Neural progenitor cell (in vitro differentiated cells): ENCODE measurements at regions not wholly inside any gene's neighbourhood (a gene's known extent, or its start where the extent isn't known, plus 50 kb on each side); places are given as distances from the start of the nearest gene placed in this dataset.
A peak's percentile ranks its signal among the peaks of the same experiment; 100 is the strongest.

Experiments used
- DNase-seq: peaks from one replicate; pipeline ENCODE4 v3.0.0-alpha.2; 2016; ENCODE audit warnings: low spot score
- H2AFZ ChIP-seq: fragments of 200-600 bp; sonication (generic); replicated peaks from 2 replicates; pipeline ENCODE4 v1.6.1; 2016; ENCODE audit warnings: antibody characterized with exemption
- H3F3A ChIP-seq: fragments of 200-600 bp; sonication (generic); 2 replicates; pipeline ENCODE4 v1.6.1; 2016; ENCODE audit warnings: antibody characterized with exemption, low read depth
- H3K27ac ChIP-seq: fragments of 200-600 bp; sonication (generic); 2 replicates; pipeline ENCODE4 v1.5.1; 2016; ENCODE audit warnings: mild to moderate bottlenecking
- H3K27me3 ChIP-seq: fragments of 200-600 bp; sonication (generic); 2 replicates; pipeline ENCODE4 v1.6.1; 2016; ENCODE audit warnings: mild to moderate bottlenecking, moderate library complexity
- H3K36me3 ChIP-seq: fragments of 200-600 bp; sonication (generic); 2 replicates; pipeline ENCODE4 v1.5.1; 2016
- H3K4me1 ChIP-seq: fragments of 200-600 bp; sonication (generic); 2 replicates; pipeline ENCODE4 v1.6.1; 2016; ENCODE audit warnings: mixed run types
- H3K4me2 ChIP-seq: fragments of 200-600 bp; sonication (generic); 2 replicates; pipeline ENCODE4 v1.6.1; 2016
- H3K4me3 ChIP-seq: fragments of 200-600 bp; sonication (generic); 2 replicates; pipeline ENCODE4 v1.5.1; 2016
- H3K79me2 ChIP-seq: fragments of 200-600 bp; sonication (generic); 2 replicates; pipeline ENCODE4 v1.6.1; 2016; ENCODE audit warnings: low read depth
- H3K9ac ChIP-seq: fragments of 200-600 bp; sonication (generic); 2 replicates; pipeline ENCODE4 v1.6.1; 2016
- H3K9me3 ChIP-seq: fragments of 200-600 bp; sonication (generic); 2 replicates; pipeline ENCODE4 v1.5.1; 2016; ENCODE audit warnings: low read depth
- H4K20me1 ChIP-seq: fragments of 200-600 bp; sonication (generic); 2 replicates; pipeline ENCODE4 v1.6.1; 2016; ENCODE audit warnings: low read depth
- H3K27ac Mint-ChIP-seq: 3 replicates; pipeline ENCODE4 v1.8.0; 2021; ENCODE audit warnings: mixed read lengths
- H3K27me3 Mint-ChIP-seq: 2 replicates; pipeline ENCODE4 v1.8.0; 2022; ENCODE audit warnings: low read depth, mild to moderate bottlenecking, inconsistent platforms, moderate library complexity, mixed read lengths; ENCODE audit not compliant: insufficient read depth
- H3K36me3 Mint-ChIP-seq: 3 replicates; pipeline ENCODE4 v1.8.0; 2021; ENCODE audit warnings: mixed read lengths
- H3K4me1 Mint-ChIP-seq: 3 replicates; pipeline ENCODE4 v1.8.0; 2021; ENCODE audit warnings: mixed read lengths
- H3K4me3 Mint-ChIP-seq: 3 replicates; pipeline ENCODE4 v1.8.0; 2021; ENCODE audit warnings: mild to moderate bottlenecking, moderate library complexity, mixed read lengths
- H3K9me3 Mint-ChIP-seq: 3 replicates; pipeline ENCODE4 v1.8.0; 2020; ENCODE audit warnings: mixed read lengths
- CTCF ChIP-seq: fragments of 200-600 bp; sonication (generic); IDR thresholded peaks from 2 replicates; pipeline ENCODE4 v1.5.1; 2017; ENCODE audit warnings: antibody characterized with exemption, mild to moderate bottlenecking
- EZH2 ChIP-seq: fragments of 200-600 bp; sonication (generic); IDR thresholded peaks from 2 replicates; pipeline ENCODE4 v1.6.1; 2017; ENCODE audit warnings: antibody characterized with exemption, mild to moderate bottlenecking, moderate library complexity
- EZH2phosphoT487 ChIP-seq: fragments of 200-600 bp; sonication (generic); IDR thresholded peaks from 2 replicates; pipeline ENCODE4 v1.6.1; 2017; ENCODE audit warnings: antibody characterized with exemption

DNA sequence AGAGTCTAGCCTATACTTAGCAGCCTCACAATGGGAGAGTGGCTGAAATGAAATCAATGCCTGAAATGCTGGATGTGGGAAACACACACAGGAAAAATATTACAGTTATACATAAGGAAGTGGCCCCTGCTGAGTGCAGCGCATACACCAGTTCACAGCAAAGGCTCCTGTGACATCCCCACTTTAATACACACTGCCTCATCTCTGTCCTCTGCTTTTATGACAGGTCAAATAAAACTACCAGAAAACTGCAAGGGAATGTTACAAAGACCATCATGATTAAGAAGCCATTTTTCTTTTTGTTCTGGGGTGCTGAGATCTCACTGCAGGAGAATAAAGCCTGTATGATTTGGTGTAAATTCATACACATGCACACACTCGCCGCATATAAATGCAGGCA lies 214.3 kb downstream of the ARRDC4 start:
- peaks cover 5% of the 10 kb centered on the region for H3K4me1 Mint-ChIP-seq

DNA sequence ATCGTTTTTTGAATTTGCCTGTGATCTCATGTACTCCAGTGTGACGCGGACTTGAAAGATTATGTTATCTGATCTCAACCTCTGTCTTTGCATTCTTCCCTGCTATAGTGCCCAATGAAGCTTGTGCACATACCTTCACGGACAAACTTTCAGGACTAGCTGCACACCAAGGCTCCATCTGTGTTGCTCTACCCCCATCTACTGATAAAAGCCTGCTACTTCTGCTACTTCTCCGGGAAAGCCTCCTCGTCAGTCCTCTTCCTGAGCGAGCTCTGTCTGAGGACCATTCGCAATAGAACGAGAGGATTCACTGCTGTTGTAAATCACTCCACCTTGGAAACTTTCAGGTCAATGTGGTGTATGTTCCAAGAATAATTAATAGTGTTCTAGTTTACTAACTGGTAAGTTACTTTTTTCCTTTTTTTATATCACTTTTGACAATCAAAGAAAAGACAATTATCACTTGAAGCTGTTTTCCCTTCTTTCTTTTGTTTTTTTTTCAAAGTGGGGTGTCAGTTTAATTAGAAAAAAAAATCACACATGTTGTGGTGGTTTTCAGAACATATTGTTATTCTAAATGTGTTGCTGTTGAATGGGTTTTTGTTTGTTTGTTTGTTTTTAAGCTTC lies 217.6 kb downstream of the ARRDC4 start:
- peaks cover 6% of the 10 kb centered on the region for H3K27me3 ChIP-seq
- no peak overlapping the region for H3K27ac ChIP-seq
- no peaks in the 10 kb centered on the region for H3K9me3 ChIP-seq
- TF ChIP-seq EZH2phosphoT487 (no peak), CTCF (peak; percentile 82)
- no peaks in the 10 kb centered on the region for H3K9me3 Mint-ChIP-seq
- no peaks in the 10 kb centered on the region for H4K20me1 ChIP-seq
- peak; percentile 86 for DNase-seq
- peaks cover 5% of the 10 kb centered on the region for H3K4me1 Mint-ChIP-seq
- no peaks in the 10 kb centered on the region for H3K36me3 ChIP-seq
- H3K4me2 ChIP-seq, result peak overlapping the region; percentile 48
- H2AFZ ChIP-seq, result no peak overlapping the region
- H3K4me1 ChIP-seq, result peaks cover 10% of the 10 kb centered on the region
- no peak overlapping the region for H3K4me3 ChIP-seq
- H3K4me3 Mint-ChIP-seq, result no peak overlapping the region
- no peak overlapping the region for H3K27ac Mint-ChIP-seq
- H3F3A ChIP-seq, result peaks cover 6% of the 10 kb centered on the region
- peaks cover 4% of the 10 kb centered on the region for H3K27me3 Mint-ChIP-seq
- no peak overlapping the region for H3K9ac ChIP-seq
- no peaks in the 10 kb centered on the region for H3K36me3 Mint-ChIP-seq
- H3K79me2 ChIP-seq, result no peaks in the 10 kb centered on the region

More for the DNA sequence above, 214.3 kb downstream of the ARRDC4 start:
- no peak overlapping the region for H3K4me3 Mint-ChIP-seq
- Histone ChIP-seq H3K27ac (no peak overlapping the region), H3K9me3 (no peaks in the 10 kb centered on the region), H3K4me1 (peaks cover 10% of the 10 kb centered on the region), H3K27me3 (peaks cover 6% of the 10 kb centered on the region), H3F3A (peaks cover 6% of the 10 kb centered on the region), H3K9ac (no peak overlapping the region), H3K36me3 (no peaks in the 10 kb centered on the region), H2AFZ (no peak overlapping the region), H3K79me2 (no peaks in the 10 kb centered on the region), H3K4me2 (no peak overlapping the region), H3K4me3 (no peak overlapping the region), H4K20me1 (no peaks in the 10 kb centered on the region)
- no peaks in the 10 kb centered on the region for H3K36me3 Mint-ChIP-seq
- no peak for DNase-seq
- TF ChIP-seq EZH2phosphoT487 (no peak), EZH2 (no peak), CTCF (no peak)
- no peaks in the 10 kb centered on the region for H3K9me3 Mint-ChIP-seq
- H3K27me3 Mint-ChIP-seq, result peaks cover 2% of the 10 kb centered on the region
- H3K27ac Mint-ChIP-seq, result no peak overlapping the region

- no peak overlapping the region for H3K27ac ChIP-seq
- H3K27me3 Mint-ChIP-seq, result peaks cover 4% of the 10 kb centered on the region
These were observed 218.4 kb downstream of the ARRDC4 start for GRCh38 chr15:98178861-98179260.

More at GRCh38 chr15:98178861-98179260, 218.4 kb downstream of the ARRDC4 start:
- Mint-ChIP-seq H3K9me3 (no peaks in the 10 kb centered on the region), H3K4me3 (no peak overlapping the region), H3K36me3 (no peaks in the 10 kb centered on the region), H3K27ac (no peak overlapping the region), H3K4me1 (peaks cover 5% of the 10 kb centered on the region)
- H3K9me3 ChIP-seq, result no peaks in the 10 kb centered on the region
- DNase-seq, result peak; percentile 40
- H4K20me1 ChIP-seq, result no peaks in the 10 kb centered on the region
- TF ChIP-seq CTCF (no peak), EZH2 (no peak), EZH2phosphoT487 (no peak)
- no peak overlapping the region for H3K9ac ChIP-seq
- no peak overlapping the region for H2AFZ ChIP-seq
- H3K4me3 ChIP-seq, result no peak overlapping the region
- H3F3A ChIP-seq, result peaks cover 6% of the 10 kb centered on the region
- peaks cover 6% of the 10 kb centered on the region for H3K27me3 ChIP-seq
- no peaks in the 10 kb centered on the region for H3K79me2 ChIP-seq
- H3K4me1 ChIP-seq, result peaks cover 10% of the 10 kb centered on the region
- H3K36me3 ChIP-seq, result no peaks in the 10 kb centered on the region
- H3K4me2 ChIP-seq, result peak overlapping the region; percentile 48
